Endodermal cell (in vitro differentiated cells): ENCODE measurements at regions not wholly inside any gene's neighbourhood (a gene's known extent, or its start where the extent isn't known, plus 50 kb on each side); places are given as distances from the start of the nearest gene placed in this dataset.

Source experiments
- DNase-seq: peaks from one replicate; pipeline ENCODE4 v3.0.0-alpha.2; 2017
- H3K27ac ChIP-seq: 2 replicates; pipeline ENCODE4 v1.5.1; 2013; ENCODE audit warnings: mild to moderate bottlenecking, low read depth, low read length, moderate library complexity
- H3K27me3 ChIP-seq: 2 replicates; pipeline ENCODE4 v1.6.1; 2013; ENCODE audit warnings: mild to moderate bottlenecking, low read length, moderate library complexity; ENCODE audit not compliant: insufficient read depth, control insufficient read depth, poor library complexity, severe bottlenecking
- H3K36me3 ChIP-seq: 2 replicates; pipeline ENCODE4 v1.7.0; 2013; ENCODE audit warnings: mild to moderate bottlenecking, low read length, moderate library complexity; ENCODE audit not compliant: control insufficient read depth, insufficient read depth
- H3K4me1 ChIP-seq: one replicate; pipeline ENCODE4 v1.7.0; 2013; ENCODE audit warnings: low read length; ENCODE audit not compliant: control insufficient read depth, insufficient read depth
- H3K4me3 ChIP-seq: 2 replicates; pipeline ENCODE4 v1.5.1; 2013; ENCODE audit warnings: mild to moderate bottlenecking, low read length, moderate library complexity
- H3K9ac ChIP-seq: 2 replicates; pipeline ENCODE4 v1.6.1; 2013; ENCODE audit warnings: mild to moderate bottlenecking, low read length, moderate library complexity; ENCODE audit not compliant: poor library complexity, severe bottlenecking; ENCODE audit errors: extremely low read depth
- H3K9me3 ChIP-seq: 2 replicates; pipeline ENCODE4 v1.6.1; 2013; ENCODE audit warnings: mild to moderate bottlenecking, low read length, moderate library complexity; ENCODE audit not compliant: control insufficient read depth
- H3K27ac Mint-ChIP-seq: 2 replicates; pipeline ENCODE4 v1.8.0; 2020; ENCODE audit warnings: mixed read lengths
- H3K27me3 Mint-ChIP-seq: 2 replicates; pipeline ENCODE4 v1.8.0; 2021; ENCODE audit warnings: mild to moderate bottlenecking, mixed read lengths; ENCODE audit not compliant: insufficient read depth
- H3K36me3 Mint-ChIP-seq: 2 replicates; pipeline ENCODE4 v1.8.0; 2020; ENCODE audit warnings: low read depth, mixed read lengths
- H3K4me1 Mint-ChIP-seq: 2 replicates; pipeline ENCODE4 v1.8.0; 2020; ENCODE audit warnings: mixed read lengths
- H3K4me3 Mint-ChIP-seq: 2 replicates; pipeline ENCODE4 v1.8.0; 2020; ENCODE audit warnings: mild to moderate bottlenecking, moderate library complexity, mixed read lengths
- H3K9me3 Mint-ChIP-seq: 2 replicates; pipeline ENCODE4 v1.8.0; 2020; ENCODE audit warnings: mild to moderate bottlenecking, mixed read lengths
- CTCF ChIP-seq: fragments of 200-600 bp; sonication (generic); conservative IDR thresholded peaks from 2 replicates; pipeline ENCODE4 v1.5.0; 2021; ENCODE audit warnings: antibody characterized with exemption, mild to moderate bottlenecking
- WGBS, 2 experiments: methylation state at CpG; one replicate each; pipeline versions ENCODE4 v1.1.5 to v1.1.7; 2013; ENCODE audit warnings: missing lambda C conversion rate in 2 of 2, mixed read lengths in 1 of 2; ENCODE audit not compliant: insufficient coverage in 1 of 2, insufficient read length in 1 of 2; 5-methylcytosine and 5-hydroxymethylcytosine counted together

DNA sequence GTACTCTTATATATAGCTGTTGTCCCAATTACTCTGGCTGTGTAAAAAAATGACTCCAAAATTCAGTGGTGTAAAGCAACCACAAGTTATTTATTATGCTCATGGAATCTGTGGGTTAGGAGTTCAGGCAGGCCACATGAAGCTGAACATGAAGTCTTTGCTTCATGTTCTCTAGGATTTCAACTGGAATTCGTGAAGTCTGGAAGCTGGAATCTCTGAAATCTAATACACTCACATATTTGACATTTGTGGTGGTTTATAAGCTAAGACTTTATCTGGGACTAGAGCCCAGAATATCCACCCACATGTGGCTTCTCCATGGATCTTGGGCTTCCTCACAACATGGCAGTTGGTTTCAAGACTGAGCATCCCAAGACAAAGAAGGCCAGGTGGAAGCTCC, 430.6 kb downstream of the MIAT start:
- H3K4me1 Mint-ChIP-seq, result peaks cover 13% of the 10 kb centered on the region
- H3K27me3 Mint-ChIP-seq, result peaks cover 11% of the 10 kb centered on the region
- no CpG with 5 or more reads among the region's 1 CpG for WGBS, 2 experiments
- H3K9me3 ChIP-seq, result no peaks in the 10 kb centered on the region
- no peaks in the 10 kb centered on the region for H3K4me1 ChIP-seq
- H3K36me3 ChIP-seq, result no peaks in the 10 kb centered on the region
- DNase-seq, result no peak
- no peak overlapping the region for H3K27ac ChIP-seq
- H3K27ac Mint-ChIP-seq, result no peak overlapping the region
- H3K4me3 Mint-ChIP-seq, result no peak overlapping the region
- TF ChIP-seq CTCF, result no peak
- no peaks in the 10 kb centered on the region for H3K9me3 Mint-ChIP-seq
- no peak overlapping the region for H3K4me3 ChIP-seq
- H3K9ac ChIP-seq, result no peak overlapping the region
- no peaks in the 10 kb centered on the region for H3K36me3 Mint-ChIP-seq
- H3K27me3 ChIP-seq, result peaks cover 29% of the 10 kb centered on the region

DNA sequence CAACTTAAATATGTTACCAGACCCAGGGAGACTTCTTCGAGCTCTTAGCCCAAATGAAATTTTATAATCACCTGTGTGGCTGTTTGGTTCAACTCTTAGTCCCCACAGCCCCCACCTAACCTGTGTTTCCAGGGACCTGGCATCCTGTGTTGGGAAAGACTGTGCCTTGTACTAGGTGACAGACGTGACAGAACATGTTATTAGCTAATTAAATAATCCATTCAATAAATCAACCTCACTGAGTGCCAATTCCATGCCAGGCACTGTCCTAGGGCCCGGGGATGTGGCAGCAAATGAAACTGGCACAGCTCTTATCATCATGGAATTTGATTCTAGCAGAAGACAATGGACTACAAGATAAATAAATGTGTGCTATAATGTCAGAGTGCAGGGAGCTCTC, 431.9 kb downstream of the MIAT start:
- no peak overlapping the region for H3K4me3 ChIP-seq
- H3K36me3 Mint-ChIP-seq, result no peaks in the 10 kb centered on the region
- 63% methylated on average over 3 of the region's 3 CpGs; no CpG with 5 or more reads in 1 of the 2 experiments for WGBS, 2 experiments
- no peak overlapping the region for H3K27ac ChIP-seq
- DNase-seq, result no peak
- H3K4me3 Mint-ChIP-seq, result no peak overlapping the region
- H3K4me1 ChIP-seq, result no peaks in the 10 kb centered on the region
- no peak overlapping the region for H3K27ac Mint-ChIP-seq
- TF ChIP-seq CTCF, result no peak
- H3K4me1 Mint-ChIP-seq, result peaks cover 4% of the 10 kb centered on the region
- peaks cover 38% of the 10 kb centered on the region for H3K27me3 ChIP-seq
- peaks cover 11% of the 10 kb centered on the region for H3K27me3 Mint-ChIP-seq
- no peaks in the 10 kb centered on the region for H3K9me3 Mint-ChIP-seq
- no peaks in the 10 kb centered on the region for H3K9me3 ChIP-seq
- no peaks in the 10 kb centered on the region for H3K36me3 ChIP-seq
- no peak overlapping the region for H3K9ac ChIP-seq

DNA sequence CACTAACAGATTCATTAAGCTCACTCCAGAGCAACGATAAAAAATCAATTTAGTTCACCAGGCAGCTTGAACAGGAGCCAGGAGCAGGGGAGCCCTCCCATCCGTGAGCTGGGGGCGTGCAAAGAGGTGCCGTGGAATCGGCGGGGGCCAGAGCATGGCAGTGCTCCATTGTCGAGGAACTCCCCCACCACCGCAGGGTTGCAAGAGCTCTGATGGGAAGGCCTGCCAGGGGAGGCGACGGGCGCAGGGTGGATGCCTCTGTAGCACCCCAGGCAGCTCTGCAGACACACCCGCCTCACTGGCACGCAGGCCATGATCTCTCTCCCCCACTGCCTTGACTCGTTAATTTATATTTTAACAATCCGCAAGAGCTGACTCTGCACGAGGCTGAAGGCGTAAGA, 433.2 kb downstream of the MIAT start:
- H3K4me1 ChIP-seq, result no peaks in the 10 kb centered on the region
- Mint-ChIP-seq H3K27ac (no peak overlapping the region), H3K9me3 (no peaks in the 10 kb centered on the region), H3K27me3 (peaks cover 7% of the 10 kb centered on the region), H3K4me3 (no peak overlapping the region), H3K4me1 (peaks cover 2% of the 10 kb centered on the region), H3K36me3 (no peaks in the 10 kb centered on the region)
- 92 to 97% methylated on average over 16 to 17 of the region's 17 CpGs for WGBS, 2 experiments
- no peak overlapping the region for H3K9ac ChIP-seq
- peaks cover 46% of the 10 kb centered on the region for H3K27me3 ChIP-seq
- DNase-seq, result no peak
- H3K4me3 ChIP-seq, result no peak overlapping the region
- TF ChIP-seq CTCF, result no peak
- H3K36me3 ChIP-seq, result no peaks in the 10 kb centered on the region
- peaks cover 9% of the 10 kb centered on the region for H3K9me3 ChIP-seq
- no peak overlapping the region for H3K27ac ChIP-seq
